Naive thymus-derived CD8-positive, alpha-beta T cell (primary cell): ENCODE measurements at regions not wholly inside any gene's neighbourhood (a gene's known extent, or its start where the extent isn't known, plus 50 kb on each side); places are given as distances from the start of the nearest gene placed in this dataset.
"Not testable (repeated sequence)": the region's sequence is repeated elsewhere in the genome, so short reads cannot be mapped to it uniquely, and the experiment has no call there.

Experiments
- ATAC-seq, 2 donors: fragments of 150-1000 bp; cut with Tn5 transposase in 1 of 2; sonication (Bioruptor Pico), chemical (Tn5 transposase) in 1 of 2; 1 replicate in 1 of 2; 2 replicates in 1 of 2; pipeline ENCODE4 v1.10.0; 2021; ENCODE audit warnings: mild to moderate bottlenecking in 2 of 2, moderate library complexity in 2 of 2
- POLR2A ChIA-PET: fragments of 350-600 bp; sonication (Branson Sonifier 250); formaldehyde crosslinking; loops from one replicate; lab custom pipeline; 2021; ENCODE audit warnings: antibody characterized with exemption; lab: Charles Lee
- DNase-seq, 10 donors: peaks; one replicate each; pipeline versions ENCODE4 v3.0.0 to v3.0.0-alpha.2; 2020 to 2022
- H3K27ac Mint-ChIP-seq, 10 donors: one replicate each; pipeline ENCODE4 v1.8.0; 2020 to 2022; ENCODE audit warnings: mild to moderate bottlenecking in 10 of 10, mixed read lengths in 10 of 10, moderate library complexity in 4 of 10, inconsistent platforms in 1 of 10
- H3K27me3 Mint-ChIP-seq, 5 donors: one replicate each; pipeline ENCODE4 v1.8.0; 2021 to 2022; ENCODE audit warnings: mixed read lengths in 5 of 5
- H3K36me3 Mint-ChIP-seq, 3 donors: one replicate each; pipeline ENCODE4 v1.8.0; 2020 to 2022; ENCODE audit warnings: mixed read lengths in 3 of 3, mild to moderate bottlenecking in 2 of 3, inconsistent platforms in 1 of 3
- H3K4me1 Mint-ChIP-seq, 4 donors: one replicate each; pipeline ENCODE4 v1.8.0; 2021 to 2022; ENCODE audit warnings: mixed read lengths in 4 of 4
- H3K4me3 Mint-ChIP-seq, 10 donors: one replicate each; pipeline ENCODE4 v1.8.0; 2020 to 2022; ENCODE audit warnings: mild to moderate bottlenecking in 10 of 10, mixed read lengths in 10 of 10, moderate library complexity in 6 of 10, inconsistent platforms in 1 of 10
- H3K9me3 Mint-ChIP-seq, 9 donors: one replicate each; pipeline ENCODE4 v1.8.0; 2020 to 2022; ENCODE audit warnings: mixed read lengths in 9 of 9, mild to moderate bottlenecking in 3 of 9, inconsistent platforms in 1 of 9, moderate library complexity in 1 of 9

- POLR2A ChIA-PET, result no interaction called here
- Mint-ChIP-seq H3K9me3 (peaks cover 0 to 5% (median 0%) of the 10 kb centered on the region in 9 donors), H3K4me1 (no peaks in the 10 kb centered on the region), H3K36me3 (no peaks in the 10 kb centered on the region), H3K27ac (no peak overlapping the region), H3K4me3 (no peak overlapping the region), H3K27me3 (peaks cover 0 to 10% (median 0%) of the 10 kb centered on the region in 5 donors)
- ATAC-seq (no peak), DNase-seq (no peak)
Observed at GRCh38 chr6:85237478-85237877, 212.4 kb upstream of the NT5E start.

GRCh38 chr6:85236636-85237035, 213.2 kb upstream of the NT5E start:
- POLR2A ChIA-PET, result no interaction called here
- DNase-seq (no peak), ATAC-seq (no peak)
- Mint-ChIP-seq H3K36me3 (no peaks in the 10 kb centered on the region), H3K9me3 (peaks cover 0 to 6% (median 0%) of the 10 kb centered on the region in 9 donors), H3K27ac (no peak overlapping the region), H3K4me3 (no peak overlapping the region), H3K27me3 (peaks cover 0 to 10% (median 0%) of the 10 kb centered on the region in 5 donors), H3K4me1 (no peaks in the 10 kb centered on the region)

- POLR2A ChIA-PET, H3K27ac Mint-ChIP-seq, DNase-seq, ATAC-seq, H3K4me1 Mint-ChIP-seq, H3K27me3 Mint-ChIP-seq: not testable (repeated sequence)
- Mint-ChIP-seq H3K9me3 (peaks cover 14 to 75% (median 38%) of the 10 kb centered on the region in 9 donors), H3K36me3 (peaks cover 0 to 29% (median 0%) of the 10 kb centered on the region in 3 donors), H3K4me3 (peak overlapping the region in 1 of 10 donors; percentile 45)
Observed at GRCh38 chr6:85227345-85227744, 222.5 kb upstream of the NT5E start.

- POLR2A ChIA-PET, H3K27ac Mint-ChIP-seq, H3K4me1 Mint-ChIP-seq, ATAC-seq, DNase-seq, H3K4me3 Mint-ChIP-seq: not testable (repeated sequence)
- Mint-ChIP-seq H3K36me3 (peaks cover 0 to 22% (median 0%) of the 10 kb centered on the region in 3 donors), H3K27me3 (peaks cover 0 to 14% (median 2%) of the 10 kb centered on the region in 5 donors), H3K9me3 (peaks cover 13 to 82% (median 50%) of the 10 kb centered on the region in 9 donors)
Observed at GRCh38 chr6:85212794-85213193, 237.1 kb upstream of the NT5E start.

GRCh38 chr6:85195243-85195642, 254.6 kb upstream of the NT5E start:
- no peak overlapping the region for H3K4me3 Mint-ChIP-seq
- no peaks in the 10 kb centered on the region for H3K4me1 Mint-ChIP-seq
- POLR2A ChIA-PET, result no interaction called here
- H3K27ac Mint-ChIP-seq, result no peak overlapping the region
- ATAC-seq, result no peak
- peaks cover 0 to 8% (median 1%) of the 10 kb centered on the region in 9 donors for H3K9me3 Mint-ChIP-seq
- no peaks in the 10 kb centered on the region for H3K36me3 Mint-ChIP-seq
- H3K27me3 Mint-ChIP-seq, result no peaks in the 10 kb centered on the region
- no peak for DNase-seq

GRCh38 chr6:85193339-85193738, 256.5 kb upstream of the NT5E start:
- POLR2A ChIA-PET, result no interaction called here
- H3K36me3 Mint-ChIP-seq, result no peaks in the 10 kb centered on the region
- no peak overlapping the region for H3K27ac Mint-ChIP-seq
- ATAC-seq (no peak), DNase-seq (no peak)
- H3K27me3 Mint-ChIP-seq, result no peaks in the 10 kb centered on the region
- H3K4me3 Mint-ChIP-seq, result no peak overlapping the region
- H3K9me3 Mint-ChIP-seq, result peaks cover 0 to 19% (median 5%) of the 10 kb centered on the region in 9 donors
- no peaks in the 10 kb centered on the region for H3K4me1 Mint-ChIP-seq

- H3K9me3 Mint-ChIP-seq, result peaks cover 0 to 27% (median 4%) of the 10 kb centered on the region in 9 donors
- DNase-seq (no peak), ATAC-seq (no peak)
- peaks cover 0 to 5% (median 0%) of the 10 kb centered on the region in 5 donors for H3K27me3 Mint-ChIP-seq
- H3K4me1 Mint-ChIP-seq, result peaks cover 0 to 2% (median 0%) of the 10 kb centered on the region in 4 donors
- H3K36me3 Mint-ChIP-seq, result no peaks in the 10 kb centered on the region
- POLR2A ChIA-PET, result no interaction called here
- H3K27ac Mint-ChIP-seq, result no peak overlapping the region
- no peak overlapping the region for H3K4me3 Mint-ChIP-seq
Observed at GRCh38 chr6:85192596-85192995, 257.3 kb upstream of the NT5E start.

- Mint-ChIP-seq H3K27ac (no peak overlapping the region), H3K4me1 (peaks cover 0 to 2% (median 0%) of the 10 kb centered on the region in 4 donors), H3K9me3 (peaks cover 0 to 28% (median 4%) of the 10 kb centered on the region in 9 donors), H3K27me3 (peaks cover 0 to 7% (median 0%) of the 10 kb centered on the region in 5 donors), H3K4me3 (no peak overlapping the region), H3K36me3 (no peaks in the 10 kb centered on the region)
- POLR2A ChIA-PET, result no interaction called here
- DNase-seq (no peak), ATAC-seq (no peak)
Observed at GRCh38 chr6:85192186-85192585, 257.7 kb upstream of the NT5E start.

GRCh38 chr6:85191656-85192055, 258.2 kb upstream of the NT5E start:
- Mint-ChIP-seq H3K36me3 (no peaks in the 10 kb centered on the region), H3K4me1 (peaks cover 0 to 2% (median 0%) of the 10 kb centered on the region in 4 donors), H3K27ac (no peak overlapping the region), H3K9me3 (peaks cover 0 to 28% (median 4%) of the 10 kb centered on the region in 9 donors), H3K4me3 (no peak overlapping the region), H3K27me3 (peaks cover 0 to 9% (median 0%) of the 10 kb centered on the region in 5 donors)
- ATAC-seq, result no peak
- no peak for DNase-seq
- POLR2A ChIA-PET, result no interaction called here

GRCh38 chr6:85186546-85187175, 263.2 kb upstream of the NT5E start:
- Mint-ChIP-seq H3K36me3 (no peaks in the 10 kb centered on the region), H3K4me1 (peaks cover 0 to 2% (median 0%) of the 10 kb centered on the region in 4 donors), H3K9me3 (peaks cover 2 to 29% (median 6%) of the 10 kb centered on the region in 9 donors), H3K27ac (no peak overlapping the region), H3K4me3 (no peak overlapping the region), H3K27me3 (peaks cover 0 to 9% (median 0%) of the 10 kb centered on the region in 5 donors)
- ATAC-seq, result no peak
- no peak for DNase-seq
- POLR2A ChIA-PET, result no interaction called here

GRCh38 chr6:85185977-85186376, 263.9 kb upstream of the NT5E start:
- no peak for ATAC-seq
- no peaks in the 10 kb centered on the region for H3K36me3 Mint-ChIP-seq
- POLR2A ChIA-PET, result no interaction called here

GRCh38 chr6:85183841-85184240, 266.0 kb upstream of the NT5E start:
- peaks cover 0 to 2% (median 0%) of the 10 kb centered on the region in 4 donors for H3K4me1 Mint-ChIP-seq
- no peak overlapping the region for H3K27ac Mint-ChIP-seq
- H3K27me3 Mint-ChIP-seq, result peaks cover 2 to 18% (median 7%) of the 10 kb centered on the region in 5 donors

More at GRCh38 chr6:85185977-85186376, 263.9 kb upstream of the NT5E start:
- Mint-ChIP-seq H3K27ac (no peak overlapping the region), H3K4me3 (no peak overlapping the region), H3K27me3 (peaks cover 0 to 12% (median 4%) of the 10 kb centered on the region in 5 donors), H3K9me3 (peaks cover 3 to 35% (median 10%) of the 10 kb centered on the region in 9 donors), H3K4me1 (peaks cover 0 to 2% (median 0%) of the 10 kb centered on the region in 4 donors)
- no peak for DNase-seq

GRCh38 chr6:85172705-85173104, 277.2 kb upstream of the NT5E start:
- peaks cover 1 to 31% (median 16%) of the 10 kb centered on the region in 9 donors for H3K9me3 Mint-ChIP-seq

More at GRCh38 chr6:85183841-85184240, 266.0 kb upstream of the NT5E start:
- no peak for ATAC-seq
- Mint-ChIP-seq H3K36me3 (peaks cover 0 to 9% (median 0%) of the 10 kb centered on the region in 3 donors), H3K9me3 (peaks cover 3 to 24% (median 6%) of the 10 kb centered on the region in 9 donors), H3K4me3 (no peak overlapping the region)
- POLR2A ChIA-PET, result no interaction called here
- no peak for DNase-seq

More at GRCh38 chr6:85172705-85173104, 277.2 kb upstream of the NT5E start:
- H3K36me3 Mint-ChIP-seq, result peaks cover 0 to 9% (median 0%) of the 10 kb centered on the region in 3 donors
- H3K4me3 Mint-ChIP-seq, result no peak overlapping the region
- POLR2A ChIA-PET, result no interaction called here
- no peaks in the 10 kb centered on the region for H3K4me1 Mint-ChIP-seq
- ATAC-seq (no peak), DNase-seq (no peak)
- no peak overlapping the region for H3K27ac Mint-ChIP-seq
- H3K27me3 Mint-ChIP-seq, result no peaks in the 10 kb centered on the region
